ENCODE measurements at regions not wholly inside any gene's neighbourhood (a gene's known extent, or its start where the extent isn't known, plus 50 kb on each side); places are given as distances from the start of the nearest gene placed in this dataset.
"Not testable (repeated sequence)": the region's sequence is repeated elsewhere in the genome, so short reads cannot be mapped to it uniquely, and the experiment has no call there.

DNA sequence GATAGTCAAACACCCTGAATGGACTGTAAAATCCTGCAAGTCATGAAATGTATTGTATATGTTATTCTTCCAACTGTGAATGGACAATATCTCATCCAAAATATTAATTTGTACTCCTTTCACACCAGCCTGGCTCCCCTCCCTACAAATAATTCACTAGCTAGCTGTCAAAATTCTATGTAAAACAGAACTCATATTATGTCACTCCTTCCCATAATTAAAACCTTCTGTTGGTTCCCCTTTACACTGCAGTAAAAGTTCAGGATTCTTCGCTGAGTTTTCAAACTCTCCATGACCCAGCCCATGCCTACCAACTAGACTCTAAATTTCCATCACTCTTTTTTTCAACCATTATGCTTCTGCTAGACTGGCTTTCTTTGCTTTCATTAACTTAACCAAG is 857.1 kb downstream of the TAF11L14 start:
- DNase-seq = no peak

- DNase-seq = no peak
Observed at GRCh38 chr5:18495157-18495556, 860.9 kb downstream of the TAF11L14 start.

GRCh38 chr5:18496041-18496440 is 861.8 kb downstream of the TAF11L14 start:
- no peak for DNase-seq

- no peak for DNase-seq
Observed at GRCh38 chr5:18497089-18497488, 862.8 kb downstream of the TAF11L14 start.

DNA sequence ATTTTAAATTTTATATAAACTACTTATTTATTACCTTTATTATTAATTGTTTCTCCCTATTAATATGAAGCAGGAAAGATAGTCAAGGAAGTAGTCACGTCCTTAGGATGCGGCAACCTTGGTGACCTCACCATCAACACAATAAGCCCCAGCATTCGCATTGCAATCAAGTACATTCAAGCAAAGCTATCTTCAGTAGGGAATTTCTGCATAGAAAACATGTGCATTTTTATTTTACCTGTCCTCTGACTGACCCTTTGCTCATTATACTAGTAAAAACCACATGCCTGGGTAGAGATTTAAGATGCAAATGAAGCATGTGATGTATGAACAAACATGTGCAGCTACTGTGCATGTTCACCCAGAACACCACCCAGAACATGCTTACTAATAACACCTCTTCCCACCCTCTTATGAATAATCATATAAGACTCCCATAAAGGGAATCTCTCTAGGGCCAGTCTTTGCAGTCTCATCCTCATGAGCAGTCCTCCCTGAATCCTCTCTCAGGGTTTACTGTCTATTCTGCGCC is 869.6 kb downstream of the TAF11L14 start:
- no peak for DNase-seq

- no peak for DNase-seq
Observed at GRCh38 chr5:18507114-18507513, 872.9 kb downstream of the TAF11L14 start.

- no peak for DNase-seq
Observed at GRCh38 chr5:18517641-18518380, 883.6 kb downstream of the TAF11L14 start.

- no peak for DNase-seq
Observed at GRCh38 chr5:18523380-18523779, 889.1 kb downstream of the TAF11L14 start.

- DNase-seq = no peak
Observed at GRCh38 chr5:18526792-18527405, 892.6 kb downstream of the TAF11L14 start.

- DNase-seq = no peak
Observed at GRCh38 chr5:18533137-18533536, 898.9 kb downstream of the TAF11L14 start.

DNA sequence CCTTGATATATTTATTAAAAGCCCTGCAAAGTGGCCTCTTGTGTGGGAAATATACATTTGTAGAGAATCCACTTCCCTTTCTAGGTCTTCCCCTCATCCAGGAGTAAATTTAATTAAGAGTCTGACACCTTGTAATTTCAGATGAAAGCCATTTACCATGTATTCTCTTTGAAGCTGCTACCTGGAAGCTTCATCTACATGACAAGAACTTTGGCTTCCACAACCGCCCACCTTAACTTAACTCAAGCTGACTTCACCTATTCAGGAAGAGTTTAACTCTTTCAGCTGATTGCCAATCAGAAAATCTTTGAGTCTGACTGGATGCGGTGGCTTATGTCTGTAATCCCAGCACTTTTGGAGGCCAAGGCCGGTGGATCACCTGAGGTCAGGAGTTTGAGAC is 899.9 kb downstream of the TAF11L14 start:
- no peak for DNase-seq

GRCh38 chr5:18535753-18536152 is 901.5 kb downstream of the TAF11L14 start:
- not testable (repeated sequence) for DNase-seq

GRCh38 chr5:18544421-18544820 is 910.2 kb downstream of the TAF11L14 start:
- DNase-seq = no peak

- no peak for DNase-seq
Observed at GRCh38 chr5:18546591-18546990, 912.3 kb downstream of the TAF11L14 start.

GRCh38 chr5:18551716-18552115 is 917.5 kb downstream of the TAF11L14 start:
- DNase-seq = no peak

DNA sequence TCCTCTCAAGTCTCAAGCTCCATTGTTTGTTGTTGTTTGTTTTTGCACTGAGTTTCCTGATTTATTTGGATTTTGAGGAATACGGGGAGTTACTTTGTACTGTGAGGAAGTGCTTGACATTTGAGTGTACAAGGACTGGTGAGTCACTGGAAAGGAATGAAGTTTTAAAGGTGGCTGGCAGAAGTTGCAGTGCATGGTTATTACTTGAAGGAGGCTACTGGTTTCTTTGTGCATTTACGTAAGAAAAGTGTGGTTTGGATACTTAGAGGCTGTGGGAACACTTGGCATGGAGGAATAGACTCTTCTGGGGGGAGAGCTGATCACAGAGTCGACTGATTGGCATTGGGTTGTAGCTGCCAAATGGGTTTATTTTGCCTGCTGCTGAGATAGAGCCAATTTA is 919.0 kb downstream of the TAF11L14 start:
- no peak for DNase-seq

DNA sequence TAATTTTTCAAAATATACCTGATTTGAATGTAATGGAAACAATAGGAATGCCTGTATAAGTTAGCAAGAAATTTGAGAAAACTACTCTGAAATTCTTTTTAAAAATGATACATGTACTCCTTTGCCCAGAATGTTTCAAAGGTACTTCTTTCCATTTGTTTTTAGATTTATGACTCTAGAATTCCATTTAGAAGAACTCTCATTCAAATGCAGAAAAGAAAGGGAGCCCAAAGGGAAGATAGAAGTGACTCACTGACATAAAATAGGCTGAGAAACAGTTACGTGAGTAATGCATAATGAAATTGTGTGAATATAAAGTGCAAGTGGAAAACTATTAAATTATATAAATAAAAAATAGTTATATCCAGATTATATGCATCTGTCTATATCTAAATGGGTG is 926.3 kb downstream of the TAF11L14 start:
- no peak for DNase-seq

DNA sequence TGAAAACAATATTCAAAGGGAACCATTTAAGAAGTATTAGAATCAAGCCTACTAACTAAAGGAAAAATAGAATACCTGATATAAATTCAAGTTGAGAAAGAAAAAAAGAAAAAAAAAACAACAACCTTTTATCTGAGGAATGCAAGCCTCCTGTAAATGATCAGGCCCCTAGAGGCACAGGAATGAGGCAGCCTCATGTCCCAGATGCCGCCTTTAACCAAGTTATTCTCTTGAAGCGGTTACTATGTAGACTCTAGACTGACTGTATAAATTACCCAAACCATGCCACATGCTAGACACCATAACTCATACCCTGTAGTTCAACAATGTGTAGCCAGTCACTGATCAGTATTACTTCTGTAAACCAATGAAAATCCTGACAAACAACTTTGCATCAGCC is 929.6 kb downstream of the TAF11L14 start:
- DNase-seq = no peak

GRCh38 chr5:18566671-18567070 is 932.4 kb downstream of the TAF11L14 start:
- DNase-seq = no peak

GRCh38 chr5:18576586-18576985 is 942.3 kb downstream of the TAF11L14 start:
- DNase-seq = no peak

GRCh38 chr5:18601185-18601584 is 966.9 kb downstream of the TAF11L14 start:
- DNase-seq = no peak

GRCh38 chr5:18602402-18602801 is 968.1 kb downstream of the TAF11L14 start:
- DNase-seq = no peak

DNA sequence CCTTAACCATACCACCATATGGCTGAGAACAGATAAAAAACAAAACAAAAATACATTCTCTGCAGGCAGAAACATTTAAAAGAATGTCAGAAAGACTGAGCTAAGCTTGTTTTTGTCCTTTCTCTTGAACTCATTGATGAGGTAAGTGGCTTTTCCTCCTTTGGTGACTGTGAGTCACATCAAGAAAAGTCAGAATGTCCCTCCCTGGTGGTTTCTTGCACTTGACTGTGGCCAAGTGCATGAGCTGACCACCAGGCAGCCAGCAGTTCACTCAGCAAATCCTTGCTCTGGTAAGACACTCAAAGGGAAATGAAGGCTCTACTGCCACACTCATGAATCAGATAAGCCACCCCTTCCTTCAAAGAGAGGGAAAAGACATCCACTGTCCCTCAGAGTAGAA is 970.9 kb downstream of the TAF11L14 start:
- DNase-seq = no peak

GRCh38 chr5:18607570-18607969 is 973.3 kb downstream of the TAF11L14 start:
- DNase-seq = no peak

GRCh38 chr5:18617191-18617590 is 982.9 kb downstream of the TAF11L14 start:
- not testable (repeated sequence) for DNase-seq

Data from NCI-H187 (cell line).